Coronary artery (tissue), 2 donors: ENCODE measurements at regions not wholly inside any gene's neighbourhood (a gene's known extent, or its start where the extent isn't known, plus 50 kb on each side); places are given as distances from the start of the nearest gene placed in this dataset.

Experiments
- DNase-seq: peaks from one replicate; pipeline ENCODE4 v3.0.0-alpha.2; 2017; ENCODE audit warnings: low spot score
- H3K27ac ChIP-seq, 2 donors: fragments of 200-600 bp; sonication (generic); one replicate each; pipeline ENCODE4 v1.5.1; 2016 to 2019
- H3K4me3 ChIP-seq: fragments of 200-600 bp; sonication (generic); 2 replicates; pipeline ENCODE4 v1.5.1; 2016; ENCODE audit warnings: mild to moderate bottlenecking, moderate library complexity
- TF ChIP-seq, protein P1 (sequence below): fragments of 200-600 bp; sonication (generic); IDR thresholded peaks from one replicate; pipeline ENCODE4 v1.5.1; 2019; ENCODE audit warnings: antibody characterized with exemption

DNA sequence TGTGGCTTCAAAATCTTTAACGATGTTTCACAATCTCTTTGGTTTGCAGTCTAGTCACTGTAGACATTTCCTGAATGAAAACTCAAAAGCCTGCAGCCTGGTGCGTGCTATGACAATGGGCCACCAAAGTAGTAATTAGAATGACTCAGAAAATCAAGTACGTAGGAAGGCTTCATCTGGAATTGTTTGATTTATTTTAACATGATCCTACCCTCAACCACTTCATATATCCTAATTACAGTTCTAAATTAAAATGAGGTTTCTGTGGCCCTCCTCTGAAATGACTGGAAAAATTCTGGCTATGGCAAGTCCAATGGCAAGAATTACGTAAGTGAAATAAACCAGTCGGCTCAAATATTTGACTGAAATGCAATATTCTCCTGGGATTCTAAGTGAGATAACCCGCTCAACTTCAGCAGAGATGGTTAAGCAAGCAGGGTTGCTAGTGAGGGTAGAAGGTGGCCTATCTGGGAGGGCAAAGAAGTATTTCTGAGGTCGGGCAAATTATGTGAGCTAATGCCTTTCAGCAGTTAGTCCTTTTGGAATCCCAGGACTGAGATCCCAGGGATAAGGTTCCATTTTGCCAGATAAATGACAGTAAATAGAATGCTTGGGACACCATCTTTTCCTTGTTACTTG is 145.6 kb upstream of the MYOCD start:
- no peak for DNase-seq
- TF ChIP-seq, protein P1, sequence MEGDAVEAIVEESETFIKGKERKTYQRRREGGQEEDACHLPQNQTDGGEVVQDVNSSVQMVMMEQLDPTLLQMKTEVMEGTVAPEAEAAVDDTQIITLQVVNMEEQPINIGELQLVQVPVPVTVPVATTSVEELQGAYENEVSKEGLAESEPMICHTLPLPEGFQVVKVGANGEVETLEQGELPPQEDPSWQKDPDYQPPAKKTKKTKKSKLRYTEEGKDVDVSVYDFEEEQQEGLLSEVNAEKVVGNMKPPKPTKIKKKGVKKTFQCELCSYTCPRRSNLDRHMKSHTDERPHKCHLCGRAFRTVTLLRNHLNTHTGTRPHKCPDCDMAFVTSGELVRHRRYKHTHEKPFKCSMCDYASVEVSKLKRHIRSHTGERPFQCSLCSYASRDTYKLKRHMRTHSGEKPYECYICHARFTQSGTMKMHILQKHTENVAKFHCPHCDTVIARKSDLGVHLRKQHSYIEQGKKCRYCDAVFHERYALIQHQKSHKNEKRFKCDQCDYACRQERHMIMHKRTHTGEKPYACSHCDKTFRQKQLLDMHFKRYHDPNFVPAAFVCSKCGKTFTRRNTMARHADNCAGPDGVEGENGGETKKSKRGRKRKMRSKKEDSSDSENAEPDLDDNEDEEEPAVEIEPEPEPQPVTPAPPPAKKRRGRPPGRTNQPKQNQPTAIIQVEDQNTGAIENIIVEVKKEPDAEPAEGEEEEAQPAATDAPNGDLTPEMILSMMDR, result no peak
- H3K27ac ChIP-seq, result peak overlapping the region in 1 of 2 donors; percentile 76

DNA sequence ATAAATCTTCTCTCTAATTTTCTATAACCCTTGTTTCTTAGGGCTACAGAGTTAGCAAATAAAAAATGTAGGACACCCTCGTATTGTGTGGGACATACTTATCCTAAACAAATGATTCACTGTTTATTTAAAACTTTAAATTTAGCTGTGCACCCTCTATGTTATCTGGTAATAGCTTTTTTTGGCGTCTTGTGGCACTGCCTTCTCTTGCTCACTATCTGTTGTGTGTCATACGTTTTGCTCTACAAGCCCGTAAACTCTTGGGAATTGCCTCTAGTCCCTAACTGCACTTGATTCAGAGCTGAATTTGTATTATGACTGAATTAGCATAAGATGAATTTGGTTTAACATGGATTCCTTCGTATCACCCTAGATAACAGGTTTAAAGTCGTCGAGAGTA is 144.3 kb upstream of the MYOCD start:
- TF ChIP-seq, protein P1, result no peak
- DNase-seq, result no peak
- H3K4me3 ChIP-seq, result no peak overlapping the region
- peak overlapping the region; percentile 66 to 76 for H3K27ac ChIP-seq

More for the DNA sequence above, 145.6 kb upstream of the MYOCD start:
- no peak overlapping the region for H3K4me3 ChIP-seq

DNA sequence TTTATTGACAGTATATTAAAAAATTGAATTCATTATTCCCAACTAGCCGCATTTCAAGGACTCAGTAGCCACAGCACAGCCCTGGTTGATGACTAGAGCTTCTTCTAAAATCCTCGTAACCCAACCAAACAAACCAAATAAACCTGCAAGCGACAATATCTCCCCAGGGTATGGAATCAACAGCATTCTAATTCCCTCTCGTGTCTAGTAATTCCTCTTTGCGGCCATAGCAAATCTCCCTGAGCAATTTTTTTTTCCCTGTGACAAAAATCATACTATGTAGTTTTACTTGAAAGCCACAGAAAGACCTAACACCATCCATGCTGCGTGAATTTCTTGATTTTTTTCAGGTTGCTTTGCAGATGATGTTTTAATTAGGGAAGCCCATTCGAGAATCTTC is 143.4 kb upstream of the MYOCD start:
- Histone ChIP-seq H3K4me3 (no peak overlapping the region), H3K27ac (peak overlapping the region in 1 of 2 donors; percentile 65)
- DNase-seq, result no peak
- TF ChIP-seq, protein P1, result no peak

DNA sequence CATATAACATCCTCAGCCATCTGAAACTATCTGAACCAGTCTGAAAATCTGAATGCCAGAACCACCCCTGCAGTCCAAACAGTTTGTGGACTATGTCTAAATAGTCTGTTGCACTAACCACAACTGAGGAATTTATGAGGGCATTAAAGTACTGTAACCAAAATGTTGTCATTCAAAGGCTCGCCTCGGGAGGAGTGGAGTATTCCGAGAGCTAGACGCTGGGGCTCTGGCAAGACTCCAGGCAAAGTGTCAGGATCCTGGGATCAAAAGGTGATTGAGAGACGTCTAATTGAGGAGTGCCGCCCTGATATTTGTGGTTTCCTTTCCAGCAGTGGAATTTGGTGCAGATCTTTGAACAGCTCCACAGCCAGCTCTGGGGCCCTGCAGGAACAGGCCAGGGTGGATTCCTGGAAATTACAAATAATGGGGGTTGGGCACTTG is 142.9 kb upstream of the MYOCD start:
- TF ChIP-seq, protein P1, result no peak
- Histone ChIP-seq H3K4me3 (no peak overlapping the region), H3K27ac (peak overlapping the region; percentile 49 to 65)
- DNase-seq, result no peak

DNA sequence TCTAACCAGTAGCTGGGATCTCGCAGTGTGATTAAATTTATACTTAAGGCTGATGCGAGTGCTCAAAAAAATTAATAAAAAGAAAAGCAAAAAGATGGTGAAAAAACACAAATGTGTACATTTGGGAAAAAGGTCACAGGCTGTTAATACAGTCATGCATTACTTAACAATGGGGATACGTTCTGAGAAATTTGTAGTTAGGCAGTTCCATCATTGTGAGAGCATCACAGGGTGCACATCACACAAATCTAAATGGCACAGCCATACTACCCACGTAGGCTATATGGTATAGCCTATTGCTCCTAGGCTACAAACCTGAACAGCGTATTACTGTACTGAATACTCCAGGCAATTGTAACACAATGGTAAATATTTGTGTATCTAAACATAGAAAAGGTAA is 142.4 kb upstream of the MYOCD start:
- TF ChIP-seq, protein P1, result no peak
- no peak overlapping the region for H3K4me3 ChIP-seq
- no peak for DNase-seq
- H3K27ac ChIP-seq, result peak overlapping the region; percentile 49 to 65

DNA sequence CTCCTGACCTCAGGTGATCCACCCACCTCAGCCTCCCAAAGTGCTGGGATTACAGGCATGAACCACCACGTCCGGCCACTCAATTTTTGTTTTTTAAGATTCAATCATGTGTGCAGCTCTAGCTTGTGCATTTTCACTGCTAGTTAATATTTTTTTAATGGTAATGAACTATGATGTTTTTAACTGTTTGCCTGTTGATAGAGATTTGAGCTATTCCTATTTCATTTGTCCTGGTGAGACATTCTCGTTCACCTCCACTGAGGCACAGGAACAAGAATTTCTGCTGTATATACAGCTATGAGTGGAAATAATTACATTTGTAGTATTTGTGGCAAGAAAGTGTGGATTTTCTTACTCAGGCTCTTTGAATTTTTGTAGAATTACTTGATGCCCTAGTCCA is 137.7 kb upstream of the MYOCD start:
- TF ChIP-seq, protein P1, result no peak
- no peak overlapping the region for H3K27ac ChIP-seq
- H3K4me3 ChIP-seq, result no peak overlapping the region
- no peak for DNase-seq

DNA sequence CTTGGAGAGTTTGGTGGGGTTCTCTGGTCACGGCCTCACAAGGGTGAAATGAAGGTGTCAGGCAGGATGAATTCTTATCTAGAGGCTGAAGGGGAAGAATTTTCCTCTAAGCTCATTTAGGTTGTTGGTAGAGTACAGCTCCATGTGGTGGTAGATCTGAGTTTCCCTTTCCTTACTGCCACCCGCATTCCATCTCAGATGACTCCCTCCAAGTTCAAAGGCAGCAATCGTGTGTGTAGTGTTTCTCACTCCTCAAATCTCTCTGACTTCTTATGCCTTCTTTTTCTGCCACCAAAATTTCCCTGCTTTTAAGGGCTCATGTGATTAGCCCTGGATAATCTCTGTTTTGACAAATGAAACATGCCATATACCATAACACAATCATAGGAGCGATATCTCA is 135.5 kb upstream of the MYOCD start:
- Histone ChIP-seq H3K27ac (no peak overlapping the region), H3K4me3 (no peak overlapping the region)
- DNase-seq, result no peak
- TF ChIP-seq, protein P1, result no peak
